Spleen (tissue), 7 donors: ENCODE measurements at regions not wholly inside any gene's neighbourhood (a gene's known extent, or its start where the extent isn't known, plus 50 kb on each side); places are given as distances from the start of the nearest gene placed in this dataset.

Source experiments
- CTCF ChIP-seq, 11 experiments: fragments of 200-600 bp in 7 of 11; fragments of 450-650 bp in 4 of 11; sonication (generic) in 4 of 11; IDR thresholded peaks in 8 of 11; conservative IDR thresholded peaks in 3 of 11; 1 replicate in 7 of 11; 2 replicates in 4 of 11; pipeline versions ENCODE4 v1.4.0 to v1.8.0; 2016 to 2021; ENCODE audit warnings: antibody characterized with exemption in 11 of 11, inconsistent platforms in 4 of 11, mild to moderate bottlenecking in 1 of 11
- POLR2A ChIP-seq, 3 donors: fragments of 450-650 bp; IDR thresholded peaks; one replicate each; pipeline ENCODE4 v1.5.1; 2017; ENCODE audit warnings: antibody characterized with exemption in 3 of 3, mild to moderate bottlenecking in 1 of 3
- POLR2AphosphoS5 ChIP-seq, 3 donors: sonication (generic); formaldehyde crosslinking; IDR thresholded peaks; one replicate each; pipeline ENCODE4 v1.5.1; 2017; ENCODE audit warnings: antibody characterized with exemption in 3 of 3
- donor health status: DM: no; HTN: no; CAD: no; lungs with moderate emphysema.
- donor health status: DM: no; HTN: no; CAD: no.
- donor health status: DM: no; HTN: no; CAD: no.

GRCh38 chr14:34072401-34072800, 121.5 kb upstream of the EGLN3 start:
- TF ChIP-seq CTCF (IDR thresholded peaks at IDR 0.05 in 8 of 11, conservative IDR thresholded peaks at IDR 0.05 in 3 of 11) (no peak), POLR2AphosphoS5 (IDR thresholded peaks at IDR 0.05) (no peak), POLR2A (IDR thresholded peaks at IDR 0.05) (no peak)
